Epithelial cell of proximal tubule (primary cell): ENCODE measurements at regions not wholly inside any gene's neighbourhood (a gene's known extent, or its start where the extent isn't known, plus 50 kb on each side); places are given as distances from the start of the nearest gene placed in this dataset.

ENCODE experiments used
- DNase-seq: peaks from one replicate; pipeline ENCODE4 v3.0.0-alpha.2; 2011; ENCODE audit warnings: low read depth
- H3K4me3 ChIP-seq: 2 replicates; pipeline ENCODE4 v1.5.1; 2011; ENCODE audit warnings: low read depth, mild to moderate bottlenecking, low read length
- TF ChIP-seq, protein P1 (sequence below): conservative IDR thresholded peaks from 2 replicates; pipeline ENCODE4 v1.5.1; 2012; ENCODE audit warnings: low read depth, mild to moderate bottlenecking, low read length

DNA sequence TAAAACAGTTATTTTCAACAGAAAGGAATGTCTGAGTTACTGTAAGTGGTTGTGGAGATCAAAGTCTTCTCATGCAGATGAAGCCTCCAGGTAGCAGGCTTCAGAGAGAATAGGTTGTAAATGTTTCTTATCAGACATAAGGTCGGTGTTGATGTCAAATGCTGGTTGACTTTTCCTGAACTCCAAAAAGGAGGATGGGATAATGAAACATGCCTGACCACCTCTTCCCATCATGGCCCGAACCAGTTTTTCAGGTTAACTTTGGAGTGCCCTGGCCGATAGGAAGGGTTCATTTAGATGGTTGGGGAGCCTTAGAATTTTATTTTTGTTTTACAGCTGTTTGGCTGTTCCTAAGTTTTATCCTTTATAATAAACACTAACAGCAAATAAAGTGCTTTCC is 478.4 kb downstream of the ACTL7B start:
- no peak overlapping the region for H3K4me3 ChIP-seq
- TF ChIP-seq, protein P1, sequence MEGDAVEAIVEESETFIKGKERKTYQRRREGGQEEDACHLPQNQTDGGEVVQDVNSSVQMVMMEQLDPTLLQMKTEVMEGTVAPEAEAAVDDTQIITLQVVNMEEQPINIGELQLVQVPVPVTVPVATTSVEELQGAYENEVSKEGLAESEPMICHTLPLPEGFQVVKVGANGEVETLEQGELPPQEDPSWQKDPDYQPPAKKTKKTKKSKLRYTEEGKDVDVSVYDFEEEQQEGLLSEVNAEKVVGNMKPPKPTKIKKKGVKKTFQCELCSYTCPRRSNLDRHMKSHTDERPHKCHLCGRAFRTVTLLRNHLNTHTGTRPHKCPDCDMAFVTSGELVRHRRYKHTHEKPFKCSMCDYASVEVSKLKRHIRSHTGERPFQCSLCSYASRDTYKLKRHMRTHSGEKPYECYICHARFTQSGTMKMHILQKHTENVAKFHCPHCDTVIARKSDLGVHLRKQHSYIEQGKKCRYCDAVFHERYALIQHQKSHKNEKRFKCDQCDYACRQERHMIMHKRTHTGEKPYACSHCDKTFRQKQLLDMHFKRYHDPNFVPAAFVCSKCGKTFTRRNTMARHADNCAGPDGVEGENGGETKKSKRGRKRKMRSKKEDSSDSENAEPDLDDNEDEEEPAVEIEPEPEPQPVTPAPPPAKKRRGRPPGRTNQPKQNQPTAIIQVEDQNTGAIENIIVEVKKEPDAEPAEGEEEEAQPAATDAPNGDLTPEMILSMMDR: no peak
- no peak for DNase-seq

DNA sequence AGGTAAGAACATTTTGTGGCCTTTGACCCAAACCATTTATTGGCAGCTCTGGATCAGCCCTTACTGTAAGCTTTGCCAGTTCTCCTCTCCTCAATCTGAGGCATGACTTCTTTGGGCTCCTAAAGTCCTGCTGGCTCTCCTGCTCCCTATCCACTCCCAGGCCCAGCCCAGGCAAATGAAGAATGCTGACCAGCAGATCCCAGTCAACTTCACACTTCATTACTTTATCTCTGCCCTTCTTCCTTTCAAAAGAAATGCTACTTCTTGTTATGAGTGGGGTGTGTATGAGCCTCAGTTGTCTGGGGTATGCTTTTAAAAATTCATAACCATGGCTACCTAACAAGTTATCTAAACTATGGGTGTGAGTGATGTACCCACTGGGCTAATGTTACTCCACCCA is 479.6 kb downstream of the ACTL7B start:
- TF ChIP-seq, protein P1: no peak
- DNase-seq: no peak
- H3K4me3 ChIP-seq: no peak overlapping the region

DNA sequence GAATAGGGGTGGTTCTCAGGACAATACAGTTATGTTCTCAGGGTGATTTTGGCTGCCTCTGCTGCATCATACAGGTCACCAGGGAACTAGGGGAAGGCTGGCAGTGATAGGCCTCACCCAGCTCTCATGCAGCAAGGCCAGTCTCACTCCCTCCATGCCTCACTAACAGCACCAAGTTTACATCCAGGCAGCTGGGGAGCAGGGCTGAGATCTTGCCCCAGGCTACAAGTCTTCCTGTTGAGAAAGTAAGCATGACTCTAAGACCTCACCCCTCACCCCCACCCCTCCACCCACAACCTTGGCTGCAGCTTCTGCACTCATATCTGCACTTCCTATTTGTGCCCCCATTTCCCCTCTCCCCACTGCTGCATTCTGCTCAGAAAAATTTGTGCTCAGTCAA is 481.2 kb downstream of the ACTL7B start:
- H3K4me3 ChIP-seq: no peak overlapping the region
- DNase-seq: no peak

GRCh38 chr9:108367188-108367587 is 488.6 kb downstream of the ACTL7B start:
- DNase-seq: no peak
- TF ChIP-seq, protein P1: no peak
- H3K4me3 ChIP-seq: no peak overlapping the region

More for the DNA sequence above, 481.2 kb downstream of the ACTL7B start:
- TF ChIP-seq, protein P1: no peak

GRCh38 chr9:108363311-108363710 is 492.5 kb downstream of the ACTL7B start:
- H3K4me3 ChIP-seq: no peak overlapping the region
- TF ChIP-seq, protein P1: no peak
- DNase-seq: no peak

DNA sequence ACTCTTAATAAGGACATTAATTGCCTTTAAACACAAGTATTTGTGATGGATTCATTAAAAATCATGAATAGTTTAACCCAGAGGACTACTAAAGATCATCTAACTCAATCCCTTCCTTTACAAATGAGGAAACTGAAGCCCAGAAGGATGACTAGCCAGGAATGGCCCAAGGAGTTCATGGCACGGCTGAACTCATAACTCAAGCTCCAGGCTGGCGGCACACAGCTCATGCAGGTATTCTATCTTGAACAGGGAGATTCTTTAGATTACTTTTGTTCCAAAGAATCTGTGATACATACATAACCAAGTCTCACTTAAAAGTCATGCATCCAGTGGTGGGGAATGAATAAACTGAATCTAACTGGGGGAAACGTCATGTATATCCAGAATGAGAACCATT is 495.5 kb downstream of the ACTL7B start:
- TF ChIP-seq, protein P1: no peak
- DNase-seq: no peak
- no peak overlapping the region for H3K4me3 ChIP-seq

DNA sequence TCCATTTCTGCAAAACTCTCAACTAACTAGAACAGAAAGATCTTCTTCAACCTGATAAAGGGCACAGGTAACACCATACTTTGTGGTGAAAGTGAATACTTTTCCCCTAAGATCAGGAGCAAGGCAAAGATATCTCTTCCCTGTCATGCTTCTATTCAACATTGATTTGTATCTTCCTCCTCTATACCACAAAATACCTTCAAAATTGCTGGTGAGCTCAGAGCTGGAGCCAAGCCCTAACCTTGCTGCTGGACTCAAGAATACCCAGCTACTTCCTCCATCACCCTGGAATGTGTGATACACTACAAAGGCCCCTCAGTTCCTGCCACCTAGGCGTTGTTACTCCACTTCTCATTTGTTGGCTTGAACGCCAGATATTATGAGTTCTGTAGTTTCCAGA is 499.0 kb downstream of the ACTL7B start:
- no peak for DNase-seq
- no peak overlapping the region for H3K4me3 ChIP-seq
- TF ChIP-seq, protein P1: no peak
